GM18909 (cell line): ENCODE measurements at regions not wholly inside any gene's neighbourhood (a gene's known extent, or its start where the extent isn't known, plus 50 kb on each side); places are given as distances from the start of the nearest gene placed in this dataset.

Experiments
- ATAC-seq: cut with Tn5 transposase; IDR thresholded peaks from one replicate; pipeline ENCODE4 v1.9.1; 2021; ENCODE audit warnings: mild to moderate bottlenecking; ENCODE audit not compliant: unreplicated experiment, poor library complexity

GRCh38 chr2:220076734-220077133 is 449.3 kb downstream of the SLC4A3 start:
- ATAC-seq = no peak

GRCh38 chr2:220077488-220077887 is 450.1 kb downstream of the SLC4A3 start:
- ATAC-seq = no peak

GRCh38 chr2:220078439-220078838 is 451.0 kb downstream of the SLC4A3 start:
- no peak for ATAC-seq

- ATAC-seq = no peak
These were observed 452.2 kb downstream of the SLC4A3 start for GRCh38 chr2:220079595-220079994.

GRCh38 chr2:220081171-220081570 is 453.7 kb downstream of the SLC4A3 start:
- ATAC-seq = no peak

- no peak for ATAC-seq
These were observed 462.6 kb downstream of the SLC4A3 start for GRCh38 chr2:220090050-220090449.

GRCh38 chr2:220096406-220096805 is 469.0 kb downstream of the SLC4A3 start:
- no peak for ATAC-seq

- ATAC-seq = no peak
These were observed 474.6 kb downstream of the SLC4A3 start for GRCh38 chr2:220101980-220102379.

GRCh38 chr2:220103596-220103995 is 476.2 kb downstream of the SLC4A3 start:
- no peak for ATAC-seq

- ATAC-seq = no peak
These were observed 477.5 kb downstream of the SLC4A3 start for GRCh38 chr2:220104871-220105351.

GRCh38 chr2:220106065-220106464 is 478.6 kb downstream of the SLC4A3 start:
- no peak for ATAC-seq

GRCh38 chr2:220107380-220107791 is 480.0 kb downstream of the SLC4A3 start:
- no peak for ATAC-seq

- no peak for ATAC-seq
These were observed 487.0 kb downstream of the SLC4A3 start for GRCh38 chr2:220114443-220114842.

GRCh38 chr2:220117025-220117424 is 489.6 kb downstream of the SLC4A3 start:
- no peak for ATAC-seq

- no peak for ATAC-seq
These were observed 492.6 kb downstream of the SLC4A3 start for GRCh38 chr2:220120041-220120440.

- no peak for ATAC-seq
These were observed 496.3 kb downstream of the SLC4A3 start for GRCh38 chr2:220123751-220124150.

- no peak for ATAC-seq
These were observed 498.1 kb downstream of the SLC4A3 start for GRCh38 chr2:220125551-220125950.

GRCh38 chr2:220127311-220127710 is 499.9 kb downstream of the SLC4A3 start:
- ATAC-seq = no peak

- ATAC-seq = no peak
These were observed 500.4 kb downstream of the SLC4A3 start for GRCh38 chr2:220127876-220128275.

- ATAC-seq = no peak
These were observed 502.0 kb downstream of the SLC4A3 start for GRCh38 chr2:220129391-220129790.

GRCh38 chr2:220134756-220135534 is 507.5 kb downstream of the SLC4A3 start:
- ATAC-seq = no peak

GRCh38 chr2:220143336-220143735 is 515.9 kb downstream of the SLC4A3 start:
- no peak for ATAC-seq
